ENCODE measurements at regions not wholly inside any gene's neighbourhood (a gene's known extent, or its start where the extent isn't known, plus 50 kb on each side); places are given as distances from the start of the nearest gene placed in this dataset.

- H3K36me3 ChIP-seq (ENCODE audit: low read depth, low read length), result no peaks in the 10 kb centered on the region
- H3K4me1 ChIP-seq (ENCODE audit: insufficient read depth, low read length), result no peaks in the 10 kb centered on the region
- TF ChIP-seq EZH2 (IDR thresholded peaks at IDR 0.05; ENCODE audit: low read length, unreplicated experiment), result no peak
- TF ChIP-seq CTCF (conservative IDR thresholded peaks at IDR 0.05; ENCODE audit: low read depth, low read length), result no peak
- TF ChIP-seq EZH2phosphoT487 (IDR thresholded peaks at IDR 0.05; ENCODE audit: borderline replicate concordance, low read length), result no peak
- H4K20me1 ChIP-seq (ENCODE audit: low read length), result no peaks in the 10 kb centered on the region
- H3K9ac ChIP-seq (ENCODE audit: low read length), result no peak overlapping the region
- CTCF ChIA-PET, result no interaction called here
- DNase-seq (peak; percentile 28), ATAC-seq (peak; percentile 54; the same call in 1 of the 2 replicates)
- no peaks in the 10 kb centered on the region for H3F3A ChIP-seq (ENCODE audit: low read length, unreplicated experiment)
- POLR2A ChIA-PET (ENCODE audit: unreplicated experiment), result no interaction called here
- no peak overlapping the region for H2AFZ ChIP-seq (ENCODE audit: low read length)
- H3K9me3 ChIP-seq (ENCODE audit: low read length), result no peaks in the 10 kb centered on the region
- H3K4me2 ChIP-seq (ENCODE audit: low read length), result no peak overlapping the region
- H3K9me2 ChIP-seq (replicated peaks; ENCODE audit: low read length), result no peaks in the 10 kb centered on the region
- H3K79me2 ChIP-seq (ENCODE audit: low read length), result no peaks in the 10 kb centered on the region
- no TSS peak for BruUV-seq (replicated peaks)
- H3K27me3 ChIP-seq (ENCODE audit: low read length), result peaks cover 99% of the 10 kb centered on the region
- H3K4me3 ChIP-seq (ENCODE audit: low read length), result no peak overlapping the region
- intact Hi-C loops (cut with micrococcal nuclease), result no loop called here
- H3K27ac ChIP-seq (ENCODE audit: low read length), result no peak overlapping the region
Measured at GRCh38 chr11:122313581-122313980, 197.6 kb upstream of the BLID start.

- POLR2A ChIA-PET (ENCODE audit: unreplicated experiment), result no interaction called here
- ATAC-seq, result no peak
- DNase-seq, result no peak
Measured at GRCh38 chr11:122311216-122311755, 195.3 kb upstream of the BLID start.

More at GRCh38 chr11:122311216-122311755, 195.3 kb upstream of the BLID start:
- H3K9ac ChIP-seq (ENCODE audit: low read length), result no peak overlapping the region
- H3K4me1 ChIP-seq (ENCODE audit: insufficient read depth, low read length), result no peaks in the 10 kb centered on the region
- CTCF ChIA-PET, result no interaction called here
- BruUV-seq (replicated peaks), result no TSS peak
- no peaks in the 10 kb centered on the region for H3K79me2 ChIP-seq (ENCODE audit: low read length)
- no peaks in the 10 kb centered on the region for H3K9me3 ChIP-seq (ENCODE audit: low read length)
- no peak overlapping the region for H3K4me3 ChIP-seq (ENCODE audit: low read length)
- TF ChIP-seq CTCF (conservative IDR thresholded peaks at IDR 0.05; ENCODE audit: low read depth, low read length) (no peak), EZH2phosphoT487 (IDR thresholded peaks at IDR 0.05; ENCODE audit: borderline replicate concordance, low read length) (no peak), EZH2 (IDR thresholded peaks at IDR 0.05; ENCODE audit: low read length, unreplicated experiment) (no peak)
- H3K27me3 ChIP-seq (ENCODE audit: low read length), result peaks cover 99% of the 10 kb centered on the region
- no peaks in the 10 kb centered on the region for H3K36me3 ChIP-seq (ENCODE audit: low read depth, low read length)
- H3K4me2 ChIP-seq (ENCODE audit: low read length), result no peak overlapping the region
- no peak overlapping the region for H2AFZ ChIP-seq (ENCODE audit: low read length)
- H3F3A ChIP-seq (ENCODE audit: low read length, unreplicated experiment), result no peaks in the 10 kb centered on the region
- intact Hi-C loops (cut with micrococcal nuclease), result no loop called here
- no peaks in the 10 kb centered on the region for H4K20me1 ChIP-seq (ENCODE audit: low read length)
- H3K9me2 ChIP-seq (replicated peaks; ENCODE audit: low read length), result no peaks in the 10 kb centered on the region
- H3K27ac ChIP-seq (ENCODE audit: low read length), result no peak overlapping the region

All from PC-3 (cell line).